ENCODE measurements at regions not wholly inside any gene's neighbourhood (a gene's known extent, or its start where the extent isn't known, plus 50 kb on each side); places are given as distances from the start of the nearest gene placed in this dataset.

GRCh38 chr10:128995676-128996075 lies 471.4 kb upstream of the MGMT start:
- no peak for DNase-seq (ENCODE audit: low read depth, low spot score)

GRCh38 chr10:128996092-128996491 lies 470.9 kb upstream of the MGMT start:
- DNase-seq (ENCODE audit: low read depth, low spot score) = no peak

DNA sequence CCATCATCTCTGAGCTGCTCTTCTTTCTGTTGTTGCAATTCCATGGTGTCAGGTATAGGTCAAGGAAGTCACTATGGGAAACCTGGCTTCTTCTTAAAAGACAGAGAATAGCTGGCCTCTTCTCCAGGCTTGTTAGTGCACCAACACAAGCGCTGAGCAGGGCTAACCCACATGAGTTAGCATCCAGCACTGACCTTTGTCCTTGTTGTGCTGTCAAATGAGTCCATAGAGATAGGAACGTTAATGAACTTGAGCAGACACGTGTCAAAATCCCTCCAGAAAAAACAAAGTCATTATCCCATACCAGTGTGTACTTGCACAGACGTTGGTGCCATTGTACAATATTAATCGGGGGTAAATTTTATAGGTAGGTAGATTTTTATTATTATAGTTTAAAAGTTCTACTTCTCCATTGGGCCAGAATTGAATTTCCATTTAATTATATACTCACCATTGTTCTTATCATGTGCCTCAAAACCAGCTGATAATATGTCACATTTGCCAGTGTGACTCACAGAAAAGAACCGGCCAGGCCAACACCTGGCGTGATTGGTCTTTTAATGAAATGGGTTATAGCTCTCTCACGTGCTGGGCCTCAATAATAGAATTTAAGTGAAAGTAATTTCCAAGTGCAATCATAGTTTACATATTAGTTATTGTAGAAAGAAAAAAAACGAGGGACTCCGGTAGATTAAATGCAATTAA lies 468.8 kb upstream of the MGMT start:
- DNase-seq (ENCODE audit: low read depth, low spot score) = no peak

DNA sequence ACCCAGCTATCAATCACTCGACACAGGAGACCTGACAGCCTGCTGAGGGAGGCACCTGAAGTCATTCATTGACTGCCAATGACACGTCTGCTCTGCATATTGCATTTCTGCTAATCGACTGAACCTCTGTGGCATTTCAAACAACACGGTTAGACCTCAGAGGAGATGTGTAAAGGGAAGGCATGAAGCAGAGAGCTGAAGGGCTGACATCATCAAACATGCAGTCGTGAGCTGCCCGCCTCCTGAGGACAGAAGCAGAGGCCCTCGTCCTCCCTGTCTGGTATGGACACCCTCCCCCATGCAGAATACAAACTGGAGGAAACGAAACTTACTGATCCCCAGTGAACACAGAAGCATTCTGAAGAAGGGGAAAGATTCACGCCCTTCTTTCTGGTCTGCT lies 462.6 kb upstream of the MGMT start:
- peak; percentile 33 for DNase-seq (ENCODE audit: low read depth, low spot score)

DNA sequence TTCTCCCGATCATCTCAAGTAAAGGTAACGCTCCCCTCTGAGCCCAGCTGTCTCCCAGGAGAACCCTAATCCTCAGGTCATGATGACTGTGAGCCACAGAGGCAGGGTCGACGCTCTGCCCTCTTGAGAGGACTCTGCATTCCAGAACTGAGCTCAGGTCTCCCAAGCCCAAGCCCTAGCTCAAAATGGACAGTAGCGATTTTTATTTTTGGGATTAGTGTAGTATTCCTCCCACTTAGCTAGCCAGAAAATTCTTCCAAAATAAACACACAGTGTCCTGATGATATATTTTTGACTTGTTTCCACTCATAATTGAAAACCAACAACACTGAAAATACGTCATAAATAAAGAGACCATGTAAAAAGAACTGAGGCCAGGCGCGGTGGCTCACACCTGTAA lies 462.0 kb upstream of the MGMT start:
- no peak for DNase-seq (ENCODE audit: low read depth, low spot score)

DNA sequence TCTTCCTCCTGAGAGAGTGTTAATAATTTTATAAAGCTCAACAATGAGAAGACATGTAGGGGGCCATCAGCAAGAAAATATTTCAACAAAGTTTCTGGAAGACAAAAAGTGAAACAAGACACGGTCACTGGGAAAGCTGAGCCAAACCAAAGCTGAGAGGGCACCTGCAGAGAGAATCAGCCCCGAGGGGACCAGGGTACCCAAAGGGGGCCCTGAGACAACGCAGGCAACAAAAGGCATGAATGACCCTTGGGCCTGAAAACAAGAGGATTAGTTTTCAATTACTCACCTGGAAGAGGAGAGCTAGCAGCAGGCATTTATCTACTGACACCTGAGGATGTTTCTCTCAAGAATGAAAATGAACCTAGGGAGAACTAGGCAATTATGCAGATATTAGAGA lies 461.2 kb upstream of the MGMT start:
- peak; percentile 66 for DNase-seq (ENCODE audit: low read depth, low spot score)

GRCh38 chr10:129018511-129018910 lies 448.5 kb upstream of the MGMT start:
- no peak for DNase-seq (ENCODE audit: low read depth, low spot score)

- no peak for DNase-seq (ENCODE audit: low read depth, low spot score)
Measured at GRCh38 chr10:129020651-129021330, 446.2 kb upstream of the MGMT start.

DNA sequence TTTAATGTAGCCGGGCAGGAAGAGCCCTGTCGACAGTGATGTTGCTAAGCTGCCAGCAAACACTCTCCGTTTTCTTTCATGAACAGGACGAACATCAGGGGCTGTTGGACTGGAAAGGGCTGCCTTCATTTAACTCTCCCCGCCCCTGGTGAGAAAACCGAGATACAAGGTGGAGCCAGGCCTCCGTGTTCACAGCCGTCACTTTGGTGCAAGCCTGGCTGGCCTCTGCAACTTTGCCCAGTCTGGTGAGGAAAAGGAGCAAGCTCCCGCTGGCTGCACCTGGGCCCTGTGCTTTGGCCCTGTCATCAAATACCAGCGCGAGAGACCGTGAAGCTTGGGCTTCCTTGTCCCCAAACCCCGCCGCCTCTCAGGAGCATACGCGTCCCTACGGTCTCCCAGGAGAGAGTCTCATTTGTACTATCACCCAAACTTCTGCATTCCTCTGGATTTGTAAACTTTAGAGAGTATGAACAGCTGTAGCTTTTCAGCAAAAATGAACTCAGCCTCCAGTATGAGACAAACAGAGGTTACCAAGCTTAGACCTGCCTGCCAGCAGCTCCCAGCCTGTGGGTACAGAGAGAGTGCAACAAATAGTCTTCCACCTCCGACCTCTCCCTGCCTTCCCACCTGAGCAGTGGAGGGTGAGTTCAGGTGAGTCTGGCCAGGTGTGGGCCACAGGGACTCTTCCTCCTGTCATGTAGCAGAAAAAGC lies 445.3 kb upstream of the MGMT start:
- peak; percentile 67 for DNase-seq (ENCODE audit: low read depth, low spot score)

GRCh38 chr10:129023082-129023481 lies 444.0 kb upstream of the MGMT start:
- no peak for DNase-seq (ENCODE audit: low read depth, low spot score)

- DNase-seq (ENCODE audit: low read depth, low spot score) = no peak
Measured at GRCh38 chr10:129024046-129024445, 443.0 kb upstream of the MGMT start.

DNA sequence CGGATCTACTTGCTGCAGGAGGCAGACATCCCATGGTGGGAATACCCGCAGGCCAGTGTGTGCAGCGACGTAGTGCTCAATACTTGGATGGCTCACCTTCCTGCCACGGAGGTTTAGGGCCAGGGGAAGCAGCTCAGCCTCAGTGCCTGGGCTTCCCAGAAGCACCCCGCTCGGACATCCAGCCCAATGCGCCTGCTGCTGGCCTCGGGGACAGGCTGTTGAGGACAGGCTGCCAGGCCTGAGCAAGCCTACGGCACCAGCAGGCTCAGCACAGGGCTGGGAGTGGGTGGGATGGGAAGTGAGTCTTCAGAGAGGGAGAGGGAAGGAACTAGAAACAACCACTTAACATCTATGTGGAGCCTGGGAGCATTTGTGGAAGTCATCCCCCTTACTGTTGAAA lies 441.3 kb upstream of the MGMT start:
- DNase-seq (ENCODE audit: low read depth, low spot score) = peak; percentile 50

DNA sequence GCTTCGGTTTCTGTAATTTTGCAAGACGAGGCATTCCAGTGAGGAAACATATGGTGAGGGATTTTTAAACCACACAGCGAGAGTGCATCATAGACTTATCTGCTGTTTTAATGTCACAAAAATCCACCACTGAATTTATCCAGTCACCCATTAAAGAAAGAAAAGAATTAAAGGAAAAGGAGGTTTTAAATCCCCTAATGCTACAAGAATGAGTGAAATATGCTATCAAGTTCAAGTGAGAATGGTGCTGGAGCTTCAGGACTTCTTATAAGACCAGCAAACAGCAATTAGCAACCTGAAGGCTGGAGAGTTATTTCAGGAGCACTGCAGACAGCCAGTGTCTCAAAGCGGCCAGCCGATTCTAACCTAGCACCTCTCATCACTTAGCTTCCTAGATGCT lies 439.1 kb upstream of the MGMT start:
- no peak for DNase-seq (ENCODE audit: low read depth, low spot score)

DNA sequence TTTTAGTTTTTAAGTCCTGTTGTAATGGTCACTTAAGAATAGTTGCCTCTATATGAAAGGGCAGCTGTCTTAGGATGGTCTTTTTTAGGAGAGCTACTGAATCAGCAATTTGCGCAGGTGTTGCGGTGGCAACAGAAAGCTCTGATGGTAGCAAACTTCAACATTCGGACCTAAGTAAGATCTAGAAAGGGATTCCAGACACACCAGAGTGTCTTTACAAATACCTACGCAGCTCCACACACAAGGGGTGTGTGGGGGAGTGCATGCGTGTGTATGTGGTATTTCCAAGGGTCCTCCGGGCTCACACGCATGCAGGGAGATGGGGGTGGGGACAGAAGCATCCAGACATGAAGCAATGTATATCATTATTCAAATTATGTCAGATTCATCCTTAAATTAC lies 438.6 kb upstream of the MGMT start:
- no peak for DNase-seq (ENCODE audit: low read depth, low spot score)

GRCh38 chr10:129029051-129029450 lies 438.0 kb upstream of the MGMT start:
- DNase-seq (ENCODE audit: low read depth, low spot score) = no peak

DNA sequence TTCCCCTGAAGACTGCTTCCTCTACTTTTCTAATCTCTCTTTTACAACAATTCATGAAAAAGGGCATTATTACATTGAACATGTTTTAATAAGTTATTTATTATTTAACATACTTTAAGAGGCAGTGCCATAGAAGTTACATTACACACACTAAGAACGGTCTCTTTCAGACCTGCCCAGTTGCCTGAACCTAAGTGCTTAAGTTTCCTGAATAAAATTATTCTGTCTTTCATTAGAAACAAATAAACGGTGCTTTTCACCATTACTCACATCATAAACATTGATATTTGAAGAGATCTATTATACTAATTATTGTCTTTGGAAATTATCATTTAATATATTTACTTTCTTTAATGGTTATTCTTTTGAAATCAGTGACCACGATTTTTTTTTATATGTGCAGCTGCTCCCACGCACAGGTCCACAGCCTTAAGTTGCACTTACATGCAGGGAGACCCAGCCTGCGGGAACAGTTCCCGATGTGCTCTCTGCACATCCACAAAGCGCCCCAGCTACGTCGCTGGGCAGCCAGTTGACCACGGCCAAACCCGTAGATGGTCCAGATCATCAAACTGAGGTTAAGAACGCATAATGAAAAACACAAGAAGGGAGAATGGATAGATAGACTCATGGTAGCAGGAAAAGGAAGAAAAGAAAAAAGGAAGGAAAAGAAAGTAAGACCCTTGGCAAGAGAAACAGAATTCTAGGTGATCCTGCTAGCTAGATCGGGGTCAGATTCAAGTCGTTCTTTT lies 437.0 kb upstream of the MGMT start:
- no peak for DNase-seq (ENCODE audit: low read depth, low spot score)

- no peak for DNase-seq (ENCODE audit: low read depth, low spot score)
Measured at GRCh38 chr10:129030603-129030895, 436.5 kb upstream of the MGMT start.

DNA sequence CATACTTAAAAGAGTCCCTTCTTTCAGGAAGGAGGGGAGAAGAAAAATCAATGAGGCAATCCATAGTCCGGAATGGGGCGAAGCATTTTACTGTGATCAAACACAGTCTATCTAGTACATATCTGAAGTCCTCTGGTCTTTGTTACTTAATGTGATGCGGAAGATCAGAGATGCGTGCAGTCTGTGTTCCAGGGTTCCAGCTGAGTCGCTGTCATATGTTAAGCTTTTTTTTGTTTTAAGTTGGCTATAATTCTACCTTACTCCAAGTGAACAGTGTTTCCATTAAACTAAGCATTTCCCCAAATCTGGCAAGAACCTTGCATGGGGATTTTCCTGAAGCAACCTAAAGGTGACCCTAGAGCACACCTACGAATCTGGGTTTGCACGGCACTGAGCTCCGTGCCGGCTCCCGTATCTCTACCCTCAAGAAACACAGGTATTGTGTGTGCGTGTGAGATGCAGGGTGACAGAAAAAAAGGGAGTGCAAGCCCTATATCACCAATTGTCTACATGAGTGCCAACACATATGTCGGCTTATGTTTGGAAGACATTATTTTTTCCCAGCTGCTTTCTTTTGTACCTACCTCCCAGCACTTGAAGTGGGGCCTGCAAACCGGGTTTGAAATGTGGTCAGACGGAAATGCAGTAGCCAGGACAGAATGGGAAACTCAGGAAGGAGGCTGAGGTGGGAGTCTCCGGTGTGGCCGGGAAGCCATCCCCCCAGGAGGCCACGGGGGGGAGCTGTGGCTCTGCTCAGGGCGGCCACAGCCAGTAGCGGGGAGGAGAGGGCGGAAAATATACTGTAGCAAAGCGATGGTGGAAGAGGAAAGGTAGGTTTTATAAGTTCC lies 435.8 kb upstream of the MGMT start:
- peak; percentile 89 for DNase-seq (ENCODE audit: low read depth, low spot score)

- DNase-seq (ENCODE audit: low read depth, low spot score) = no peak
Measured at GRCh38 chr10:129031844-129032150, 435.2 kb upstream of the MGMT start.

GRCh38 chr10:129032372-129033313 lies 434.4 kb upstream of the MGMT start:
- no peak for DNase-seq (ENCODE audit: low read depth, low spot score)

DNA sequence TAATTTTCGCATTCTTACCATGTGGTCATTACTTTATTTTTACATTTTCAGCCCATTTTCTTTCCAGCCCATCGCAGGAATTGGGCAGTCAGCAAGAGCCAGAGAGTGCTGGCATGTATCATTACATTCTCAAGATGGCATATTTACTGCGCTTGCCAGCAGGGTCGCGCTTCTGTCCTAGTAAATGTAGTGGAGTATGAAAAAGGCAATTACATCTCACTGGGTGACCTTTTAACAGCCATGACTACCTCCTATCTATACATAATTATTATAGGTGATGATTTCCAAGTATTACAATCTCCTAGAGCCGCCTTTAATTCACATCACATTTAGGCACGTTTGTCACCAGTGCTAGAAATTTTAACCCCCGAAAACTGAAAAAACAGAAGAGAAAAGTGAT lies 433.7 kb upstream of the MGMT start:
- no peak for DNase-seq (ENCODE audit: low read depth, low spot score)

Data from ELF-1 (cell line).